Esophagus (tissue), 2 donors: ENCODE measurements at regions not wholly inside any gene's neighbourhood (a gene's known extent, or its start where the extent isn't known, plus 50 kb on each side); places are given as distances from the start of the nearest gene placed in this dataset.

Experiments used
- H3K27ac ChIP-seq, 2 donors: one replicate each; pipeline ENCODE4 v1.5.1; 2013; ENCODE audit warnings: low read depth in 2 of 2, mild to moderate bottlenecking in 2 of 2, inconsistent platforms in 1 of 2, low read length in 1 of 2, moderate library complexity in 1 of 2
- H3K27me3 ChIP-seq, 2 donors: one replicate each; pipeline ENCODE4 v1.6.1; 2013; ENCODE audit warnings: low read length in 2 of 2, control low read depth in 1 of 2, mild to moderate bottlenecking in 1 of 2; ENCODE audit not compliant: insufficient read depth in 2 of 2, control insufficient read depth in 1 of 2
- H3K36me3 ChIP-seq, 2 donors: one replicate each; pipeline ENCODE4 v1.6.1; 2013; ENCODE audit warnings: low read length in 1 of 2; ENCODE audit not compliant: control insufficient read depth in 2 of 2, insufficient read depth in 2 of 2
- H3K4me1 ChIP-seq, 2 donors: one replicate each; pipeline ENCODE4 v1.6.1; 2013; ENCODE audit warnings: low read length in 1 of 2; ENCODE audit not compliant: control insufficient read depth in 2 of 2, insufficient read depth in 2 of 2
- H3K4me3 ChIP-seq, 2 donors: one replicate each; pipeline ENCODE4 v1.5.1; 2013; ENCODE audit warnings: low read length in 2 of 2, mild to moderate bottlenecking in 2 of 2, low read depth in 1 of 2, moderate library complexity in 1 of 2
- H3K9me3 ChIP-seq, 2 donors: one replicate each; pipeline ENCODE4 v1.6.1; 2013; ENCODE audit warnings: mild to moderate bottlenecking in 2 of 2, low read depth in 1 of 2, low read length in 1 of 2, moderate library complexity in 1 of 2; ENCODE audit not compliant: control insufficient read depth in 2 of 2, insufficient read depth in 1 of 2
- WGBS, 2 donors: extraction: QIAGEN DNeasy Blood & Tissue Kit; methylation state at CpG; one replicate each; pipeline ENCODE4 v1.1.7; 2013; 5-methylcytosine and 5-hydroxymethylcytosine counted together
- donor health status: healthy with polysubstance abuse.
- donor health status: Bipolar disorder and iron deficiency.

GRCh38 chr4:24456431-24456830, 127.9 kb downstream of the DHX15 start:
- no peaks in the 10 kb centered on the region for H3K9me3 ChIP-seq
- no peaks in the 10 kb centered on the region for H3K27me3 ChIP-seq
- no peaks in the 10 kb centered on the region for H3K4me1 ChIP-seq
- no peak overlapping the region for H3K27ac ChIP-seq
- H3K36me3 ChIP-seq: no peaks in the 10 kb centered on the region
- 84 to 94% methylated on average over 2 of the region's 2 CpGs for WGBS, 2 donors
- no peak overlapping the region for H3K4me3 ChIP-seq

- H3K36me3 ChIP-seq: no peaks in the 10 kb centered on the region
- no peaks in the 10 kb centered on the region for H3K4me1 ChIP-seq
- H3K9me3 ChIP-seq: no peaks in the 10 kb centered on the region
- no peak overlapping the region for H3K27ac ChIP-seq
- H3K27me3 ChIP-seq: no peaks in the 10 kb centered on the region
- H3K4me3 ChIP-seq: no peak overlapping the region
- 56 to 73% methylated on average over 2 of the region's 2 CpGs for WGBS, 2 donors
Measured at GRCh38 chr4:24453951-24454350, 130.4 kb downstream of the DHX15 start.

DNA sequence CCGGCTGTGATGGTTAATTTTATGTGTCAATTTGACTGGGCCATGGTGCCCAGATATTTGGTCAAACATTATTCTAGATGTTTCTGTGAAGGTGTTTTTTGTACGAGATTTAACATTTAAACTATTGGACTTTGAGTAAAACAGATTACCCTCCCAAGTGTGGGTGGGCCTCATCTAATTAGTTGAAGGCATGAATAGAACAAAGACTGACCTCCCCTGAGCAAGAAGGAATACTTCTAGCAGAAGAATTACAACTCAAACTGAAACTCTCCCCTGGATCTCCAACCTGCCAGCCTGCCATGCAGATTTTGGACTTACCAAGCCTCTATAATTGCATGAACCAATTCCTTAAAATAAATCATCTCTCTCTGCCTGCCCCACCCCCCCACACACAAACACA, 132.5 kb downstream of the DHX15 start:
- Histone ChIP-seq H3K4me3 (no peak overlapping the region), H3K9me3 (no peaks in the 10 kb centered on the region), H3K36me3 (no peaks in the 10 kb centered on the region), H3K27ac (no peak overlapping the region), H3K27me3 (no peaks in the 10 kb centered on the region), H3K4me1 (no peaks in the 10 kb centered on the region)
- WGBS, 2 donors: 91% methylated on average over 2 of the region's 2 CpGs

- no peaks in the 10 kb centered on the region for H3K9me3 ChIP-seq
- H3K27ac ChIP-seq: no peak overlapping the region
- H3K36me3 ChIP-seq: no peaks in the 10 kb centered on the region
- H3K4me1 ChIP-seq: no peaks in the 10 kb centered on the region
- no peaks in the 10 kb centered on the region for H3K27me3 ChIP-seq
- WGBS, 2 donors: 76 to 80% methylated on average over 4 of the region's 4 CpGs
- H3K4me3 ChIP-seq: no peak overlapping the region
Measured at GRCh38 chr4:24443200-24443599, 141.2 kb downstream of the DHX15 start.

- Histone ChIP-seq H3K9me3 (no peaks in the 10 kb centered on the region), H3K36me3 (no peaks in the 10 kb centered on the region), H3K4me1 (no peaks in the 10 kb centered on the region), H3K27ac (no peak overlapping the region), H3K27me3 (no peaks in the 10 kb centered on the region), H3K4me3 (no peak overlapping the region)
- WGBS, 2 donors: 94 to 96% methylated on average over 2 of the region's 2 CpGs
Measured at GRCh38 chr4:24440765-24441164, 143.6 kb downstream of the DHX15 start.

DNA sequence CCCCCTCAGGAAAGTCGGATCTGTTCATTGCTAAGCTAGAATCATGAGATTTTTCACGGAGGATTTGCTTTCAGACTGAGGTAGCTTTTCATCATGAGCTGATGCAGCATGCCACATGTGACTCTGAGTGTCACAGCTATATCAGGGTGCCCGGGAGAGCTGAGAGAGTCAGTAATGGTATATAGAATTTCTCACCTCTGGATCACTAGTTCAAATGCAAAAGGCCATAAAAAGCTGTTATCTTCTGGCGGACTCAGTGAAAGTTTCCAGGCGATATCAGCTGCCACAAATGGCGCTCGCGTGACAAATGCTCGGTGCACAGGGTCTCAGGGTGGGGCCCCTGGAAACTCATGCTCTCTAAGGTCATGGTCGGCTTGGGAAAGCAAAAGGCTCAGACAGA, 150.1 kb downstream of the DHX15 start:
- WGBS, 2 donors: 66 to 76% methylated on average over 10 of the region's 10 CpGs
- no peak overlapping the region for H3K27ac ChIP-seq
- no peak overlapping the region for H3K4me3 ChIP-seq
- no peaks in the 10 kb centered on the region for H3K4me1 ChIP-seq
- no peaks in the 10 kb centered on the region for H3K36me3 ChIP-seq
- H3K9me3 ChIP-seq: no peaks in the 10 kb centered on the region
- no peaks in the 10 kb centered on the region for H3K27me3 ChIP-seq

GRCh38 chr4:24433515-24434214, 150.7 kb downstream of the DHX15 start:
- Histone ChIP-seq H3K4me3 (no peak overlapping the region), H3K36me3 (no peaks in the 10 kb centered on the region), H3K27me3 (no peaks in the 10 kb centered on the region), H3K27ac (no peak overlapping the region), H3K4me1 (no peaks in the 10 kb centered on the region), H3K9me3 (no peaks in the 10 kb centered on the region)
- WGBS, 2 donors: 59 to 68% methylated on average over 8 of the region's 8 CpGs

DNA sequence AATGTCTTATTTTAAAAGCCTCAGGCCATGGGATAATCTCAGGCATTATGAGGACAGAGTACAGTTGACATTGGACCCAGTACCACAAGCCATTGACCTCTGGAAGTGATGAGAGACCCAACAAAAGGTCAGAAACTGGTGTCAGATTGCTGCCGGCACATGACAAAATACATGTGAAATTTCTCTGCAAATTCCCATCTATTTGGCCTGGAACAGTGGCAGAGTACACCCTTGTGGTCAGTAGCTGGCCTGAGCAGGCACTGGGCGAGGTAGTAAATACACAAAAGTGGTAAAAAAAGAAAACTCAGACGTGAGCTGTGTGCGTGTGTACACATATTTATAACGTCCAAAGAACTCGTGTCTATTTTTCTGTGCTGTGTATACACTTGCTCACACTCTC, 155.5 kb downstream of the DHX15 start:
- Histone ChIP-seq H3K27ac (no peak overlapping the region), H3K9me3 (no peaks in the 10 kb centered on the region), H3K4me3 (no peak overlapping the region), H3K4me1 (no peaks in the 10 kb centered on the region), H3K27me3 (no peaks in the 10 kb centered on the region), H3K36me3 (no peaks in the 10 kb centered on the region)
- 70% methylated on average over 6 of the region's 6 CpGs for WGBS, 2 donors

GRCh38 chr4:24426557-24426956, 157.8 kb downstream of the DHX15 start:
- Histone ChIP-seq H3K27ac (no peak overlapping the region), H3K4me1 (no peaks in the 10 kb centered on the region), H3K36me3 (no peaks in the 10 kb centered on the region), H3K27me3 (no peaks in the 10 kb centered on the region), H3K9me3 (no peaks in the 10 kb centered on the region), H3K4me3 (no peak overlapping the region)
- WGBS, 2 donors: 66 to 82% methylated on average over 5 of the region's 5 CpGs

DNA sequence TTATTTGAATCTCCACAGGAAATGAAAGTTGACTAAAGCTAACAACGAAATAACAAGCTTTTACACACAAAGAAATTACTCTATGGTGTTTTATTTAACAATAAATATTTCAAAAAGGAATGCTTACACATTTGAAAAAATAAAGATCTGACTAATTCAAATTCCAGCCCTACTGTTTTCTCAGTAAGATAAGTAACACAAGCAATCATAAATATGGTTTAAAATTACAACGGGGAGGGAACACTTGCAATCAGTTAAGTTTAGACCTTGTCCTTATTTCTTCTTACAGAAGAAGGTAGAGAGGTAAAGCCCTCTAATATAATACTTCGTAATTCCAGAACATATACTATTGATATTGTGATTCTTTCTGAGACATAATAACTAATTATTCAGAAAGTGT, 158.5 kb downstream of the DHX15 start:
- H3K27me3 ChIP-seq: no peaks in the 10 kb centered on the region
- no peaks in the 10 kb centered on the region for H3K36me3 ChIP-seq
- H3K4me1 ChIP-seq: no peaks in the 10 kb centered on the region
- H3K27ac ChIP-seq: no peak overlapping the region
- 55 to 62% methylated on average over 3 of the region's 3 CpGs for WGBS, 2 donors
- H3K4me3 ChIP-seq: no peak overlapping the region
- no peaks in the 10 kb centered on the region for H3K9me3 ChIP-seq
